ENCODE measurements at regions not wholly inside any gene's neighbourhood (a gene's known extent, or its start where the extent isn't known, plus 50 kb on each side); places are given as distances from the start of the nearest gene placed in this dataset.

GRCh38 chr16:9441012-9441411, 349.6 kb downstream of the HAPSTR1 start:
- no peak overlapping the region for H3K4me3 ChIP-seq (ENCODE audit: low read depth, low read length)
- DNase-seq (ENCODE audit: low read depth) = no peak
- TF ChIP-seq CTCF (conservative IDR thresholded peaks at IDR 0.05; ENCODE audit: low read depth, low read length) = no peak

- H3K4me3 ChIP-seq (ENCODE audit: low read depth, low read length) = no peak overlapping the region
- DNase-seq (ENCODE audit: low read depth) = no peak
- TF ChIP-seq CTCF (conservative IDR thresholded peaks at IDR 0.05; ENCODE audit: low read depth, low read length) = no peak
These were observed 352.4 kb downstream of the HAPSTR1 start for GRCh38 chr16:9443864-9444263.

- H3K4me3 ChIP-seq (ENCODE audit: low read depth, low read length) = no peak overlapping the region
- no peak for DNase-seq (ENCODE audit: low read depth)
- TF ChIP-seq CTCF (conservative IDR thresholded peaks at IDR 0.05; ENCODE audit: low read depth, low read length) = no peak
These were observed 355.2 kb downstream of the HAPSTR1 start for GRCh38 chr16:9446471-9447194.

GRCh38 chr16:9447195-9447551, 355.7 kb downstream of the HAPSTR1 start:
- no peak for DNase-seq (ENCODE audit: low read depth)
- no peak for TF ChIP-seq CTCF (conservative IDR thresholded peaks at IDR 0.05; ENCODE audit: low read depth, low read length)
- no peak overlapping the region for H3K4me3 ChIP-seq (ENCODE audit: low read depth, low read length)

- TF ChIP-seq CTCF (conservative IDR thresholded peaks at IDR 0.05; ENCODE audit: low read depth, low read length) = no peak
- DNase-seq (ENCODE audit: low read depth) = no peak
- no peak overlapping the region for H3K4me3 ChIP-seq (ENCODE audit: low read depth, low read length)
These were observed 356.3 kb downstream of the HAPSTR1 start for GRCh38 chr16:9447699-9448098.

GRCh38 chr16:9449597-9449996, 358.2 kb downstream of the HAPSTR1 start:
- no peak for TF ChIP-seq CTCF (conservative IDR thresholded peaks at IDR 0.05; ENCODE audit: low read depth, low read length)
- DNase-seq (ENCODE audit: low read depth) = no peak
- no peak overlapping the region for H3K4me3 ChIP-seq (ENCODE audit: low read depth, low read length)

- TF ChIP-seq CTCF (conservative IDR thresholded peaks at IDR 0.05; ENCODE audit: low read depth, low read length) = no peak
- no peak for DNase-seq (ENCODE audit: low read depth)
- no peak overlapping the region for H3K4me3 ChIP-seq (ENCODE audit: low read depth, low read length)
These were observed 365.8 kb downstream of the HAPSTR1 start for GRCh38 chr16:9457215-9457614.

Measured in choroid plexus epithelial cell (primary cell).